ENCODE measurements at regions not wholly inside any gene's neighbourhood (a gene's known extent, or its start where the extent isn't known, plus 50 kb on each side); places are given as distances from the start of the nearest gene placed in this dataset.

GRCh38 chr6:126461045-126461444 is 121.1 kb downstream of the CENPW start:
- TF ChIP-seq CTCF (conservative IDR thresholded peaks at IDR 0.05), result no peak
- WGBS (ENCODE audit: extremely low coverage, insufficient read length, low lambda C conversion rate), result no CpG with 5 or more reads among the region's 6 CpGs

More at GRCh38 chr6:126461045-126461444, 121.1 kb downstream of the CENPW start:
- Histone ChIP-seq H4K8ac (replicated peaks; ENCODE audit: insufficient read length, low read depth, low read length) (no peak overlapping the region), H3K14ac (ENCODE audit: insufficient read depth, low read length) (no peak overlapping the region), H4K5ac (ENCODE audit: insufficient read length, low read depth, low read length) (no peak overlapping the region), H2BK20ac (ENCODE audit: low read depth, low read length, poor library complexity, severe bottlenecking) (no peak overlapping the region), H3K27ac (ENCODE audit: insufficient read length, low read depth, low read length) (no peak overlapping the region), H3K4me2 (ENCODE audit: insufficient read depth, insufficient read length, low read length) (no peak overlapping the region), H3K9me3 (ENCODE audit: control insufficient read depth, low read depth, low read length) (no peaks in the 10 kb centered on the region), H3K4me1 (ENCODE audit: insufficient read depth, low read length) (no peaks in the 10 kb centered on the region), H3K23me2 (ENCODE audit: insufficient read length, low read depth, low read length, poor library complexity, severe bottlenecking) (no peaks in the 10 kb centered on the region), H3K56ac (ENCODE audit: insufficient read length, low read depth, low read length) (no peak overlapping the region), H3K79me2 (ENCODE audit: insufficient read depth, low read length) (no peaks in the 10 kb centered on the region), H3K18ac (ENCODE audit: insufficient read length, low read depth, low read length) (no peak overlapping the region), H2BK5ac (ENCODE audit: insufficient read length, low read length) (no peak overlapping the region), H2BK120ac (ENCODE audit: low read depth, low read length, poor library complexity, severe bottlenecking) (no peak overlapping the region), H3K27me3 (ENCODE audit: insufficient read depth, low read length) (no peaks in the 10 kb centered on the region), H3K23ac (ENCODE audit: insufficient read length, low read depth, low read length) (no peak overlapping the region), H2BK12ac (ENCODE audit: insufficient read length, low read depth, low read length) (no peak overlapping the region), H2AK5ac (ENCODE audit: insufficient read length, low read length) (no peak overlapping the region), H2BK15ac (ENCODE audit: low read depth, low read length) (no peak overlapping the region), H3K79me1 (ENCODE audit: insufficient read depth, low read depth, low read length, poor library complexity, severe bottlenecking) (no peaks in the 10 kb centered on the region), H3K9ac (ENCODE audit: extremely low read depth, insufficient read length, low read length) (no peak overlapping the region), H4K91ac (ENCODE audit: insufficient read length, low read depth, low read length) (no peak overlapping the region), H4K20me1 (ENCODE audit: control insufficient read depth, insufficient read depth, insufficient read length) (no peaks in the 10 kb centered on the region), H3K4ac (ENCODE audit: low read depth, low read length) (no peak overlapping the region), H3T11ph (ENCODE audit: low read length) (no peak overlapping the region), H2AFZ (ENCODE audit: low read length) (no peak overlapping the region)
- no peak for DNase-seq
- H3K9me3 Mint-ChIP-seq, result no peaks in the 10 kb centered on the region
- H3K36me3 Mint-ChIP-seq (ENCODE audit: insufficient read depth in 1 of 3, low read depth in 3 of 3), result no peaks in the 10 kb centered on the region
- no peak overlapping the region for H3K4me3 Mint-ChIP-seq
- no peaks in the 10 kb centered on the region for H3K27me3 Mint-ChIP-seq (ENCODE audit: low read depth)
- no peaks in the 10 kb centered on the region for H3K4me1 Mint-ChIP-seq
- H3K27ac Mint-ChIP-seq, result no peak overlapping the region

All from H9 (cell line).